ENCODE measurements at regions not wholly inside any gene's neighbourhood (a gene's known extent, or its start where the extent isn't known, plus 50 kb on each side); places are given as distances from the start of the nearest gene placed in this dataset.

DNA sequence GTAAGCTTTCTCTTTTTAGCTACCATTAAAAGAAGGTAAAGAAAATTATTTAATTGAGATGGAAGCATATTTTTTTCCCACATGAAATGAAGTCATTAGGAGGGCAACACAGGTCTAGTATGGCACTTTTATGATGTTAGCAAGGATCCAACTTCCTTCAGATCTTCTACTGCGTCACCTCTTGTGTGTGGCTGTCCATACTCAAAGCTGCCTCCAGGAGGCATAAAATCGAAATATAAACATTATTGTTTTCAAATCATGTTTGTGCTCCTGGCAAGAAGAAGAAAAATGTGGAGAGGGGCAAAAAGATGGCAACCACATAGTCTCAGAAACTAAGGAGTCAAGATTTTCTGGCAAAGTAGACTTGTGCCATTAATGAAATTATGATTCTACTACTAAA is 791.7 kb upstream of the EPHA6 start:
- TF ChIP-seq POLR2AphosphoS5 (IDR thresholded peaks at IDR 0.05; ENCODE audit: borderline replicate concordance, low read depth, low read length): no peak
- TF ChIP-seq EZH2 (IDR thresholded peaks at IDR 0.05): no peak
- no peak for TF ChIP-seq FOXP2 (optimal IDR thresholded peaks at IDR 0.05; ENCODE audit: control extremely low read depth, extremely low read length, insufficient read depth)

Measured in SK-N-MC (cell line).